GM12873 (cell line): ENCODE measurements at regions not wholly inside any gene's neighbourhood (a gene's known extent, or its start where the extent isn't known, plus 50 kb on each side); places are given as distances from the start of the nearest gene placed in this dataset.

Source experiments
- CTCF ChIP-seq: IDR thresholded peaks from 2 replicates; pipeline ENCODE4 v1.5.1; 2012; ENCODE audit warnings: low read depth, mild to moderate bottlenecking, moderate library complexity, low read length, control low read depth; ENCODE audit not compliant: insufficient read depth; ENCODE audit errors: missing control alignments

- TF ChIP-seq CTCF = no peak
These were observed 270.6 kb downstream of the PBX3 start for GRCh38 chr9:126017758-126018157.

GRCh38 chr9:126020836-126021235, 273.7 kb downstream of the PBX3 start:
- TF ChIP-seq CTCF = no peak

- TF ChIP-seq CTCF = no peak
These were observed 276.8 kb downstream of the PBX3 start for GRCh38 chr9:126023962-126024361.

GRCh38 chr9:126024581-126025230, 277.5 kb downstream of the PBX3 start:
- no peak for TF ChIP-seq CTCF

GRCh38 chr9:126025991-126026390, 278.8 kb downstream of the PBX3 start:
- TF ChIP-seq CTCF = no peak

GRCh38 chr9:126027566-126027965, 280.4 kb downstream of the PBX3 start:
- TF ChIP-seq CTCF = no peak

GRCh38 chr9:126028746-126029145, 281.6 kb downstream of the PBX3 start:
- no peak for TF ChIP-seq CTCF

GRCh38 chr9:126030716-126031115, 283.5 kb downstream of the PBX3 start:
- no peak for TF ChIP-seq CTCF
